GM21390 (cell line): ENCODE measurements at regions not wholly inside any gene's neighbourhood (a gene's known extent, or its start where the extent isn't known, plus 50 kb on each side); places are given as distances from the start of the nearest gene placed in this dataset.

Experiments used
- ATAC-seq: cut with Tn5 transposase; IDR thresholded peaks from one replicate; pipeline ENCODE4 v1.9.1; 2021; ENCODE audit not compliant: unreplicated experiment

DNA sequence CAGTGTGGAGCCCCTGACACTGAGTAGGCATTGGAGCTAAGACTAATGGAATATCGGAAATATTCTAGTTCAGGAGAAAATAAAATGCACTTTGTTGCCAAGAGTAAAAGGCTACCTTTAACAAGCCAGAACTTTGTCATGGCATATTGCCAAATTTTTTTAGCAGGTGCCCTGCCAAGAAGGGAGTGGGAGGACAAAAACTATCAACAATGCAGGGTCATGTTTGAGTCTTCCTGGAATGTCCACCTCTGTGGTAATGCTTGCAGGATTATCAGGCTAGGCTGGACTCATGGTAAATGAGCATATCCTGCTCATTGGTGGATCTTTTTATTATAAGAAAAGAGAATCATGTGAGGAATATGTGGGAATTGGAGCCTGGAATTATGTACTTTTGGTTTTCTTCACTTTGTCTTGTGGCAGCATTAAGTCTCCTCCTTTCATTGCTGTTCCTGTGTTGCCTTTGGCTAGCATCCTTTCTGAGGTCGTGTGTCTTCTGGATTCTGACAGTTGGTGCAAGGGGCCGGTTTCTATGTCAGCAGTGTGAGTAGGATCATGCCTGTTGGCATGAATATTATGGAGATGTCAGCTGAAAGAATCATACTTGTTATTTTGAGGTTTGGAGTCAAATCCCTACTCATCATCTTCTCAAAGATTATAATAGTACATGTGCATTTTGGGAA is 122.9 kb upstream of the SPRY2 start:
- ATAC-seq = no peak

- ATAC-seq = no peak
Measured at GRCh38 chr13:80462567-80462966, 121.6 kb upstream of the SPRY2 start.

GRCh38 chr13:80462037-80462436 is 121.1 kb upstream of the SPRY2 start:
- no peak for ATAC-seq

DNA sequence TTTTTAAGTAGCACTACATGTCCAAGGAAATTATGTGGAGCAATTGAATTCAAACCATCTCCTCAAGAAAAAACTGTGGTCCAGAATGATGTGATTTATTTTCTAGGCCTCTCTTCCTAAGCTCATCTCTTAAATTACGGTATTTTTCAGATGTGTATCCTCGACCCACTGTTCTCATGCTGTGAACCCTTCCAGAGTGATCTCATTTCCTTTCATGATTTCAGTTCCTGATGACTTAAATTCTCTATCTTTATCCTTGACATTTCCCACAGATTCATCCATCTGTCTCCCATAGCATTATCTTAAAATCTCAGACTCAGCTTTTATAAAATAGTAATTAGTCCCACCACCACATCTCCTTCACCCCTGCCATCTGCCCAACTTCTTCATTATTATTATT is 117.6 kb upstream of the SPRY2 start:
- ATAC-seq = no peak

GRCh38 chr13:80454245-80454644 is 113.3 kb upstream of the SPRY2 start:
- ATAC-seq = peak; percentile 73

DNA sequence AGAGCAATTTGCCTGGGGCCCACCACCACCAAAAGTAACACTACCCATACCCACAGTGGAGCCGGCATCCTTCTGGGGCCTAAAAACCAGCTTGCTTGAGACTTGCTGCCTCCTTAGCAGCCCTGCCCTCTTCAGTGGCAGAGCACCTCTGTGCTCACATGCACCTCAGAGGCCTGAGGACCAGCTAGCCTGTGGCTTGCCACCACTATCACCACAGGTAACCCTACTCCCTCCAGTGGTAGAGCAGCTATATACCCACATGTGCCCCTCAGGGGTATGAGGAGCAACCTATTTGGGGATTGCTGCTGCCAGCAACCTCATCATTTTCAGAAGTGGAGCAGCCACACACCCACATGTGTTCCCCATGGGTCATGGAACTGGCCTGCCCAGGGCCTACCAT is 111.4 kb upstream of the SPRY2 start:
- ATAC-seq = no peak

GRCh38 chr13:80451641-80452040 is 110.7 kb upstream of the SPRY2 start:
- no peak for ATAC-seq

DNA sequence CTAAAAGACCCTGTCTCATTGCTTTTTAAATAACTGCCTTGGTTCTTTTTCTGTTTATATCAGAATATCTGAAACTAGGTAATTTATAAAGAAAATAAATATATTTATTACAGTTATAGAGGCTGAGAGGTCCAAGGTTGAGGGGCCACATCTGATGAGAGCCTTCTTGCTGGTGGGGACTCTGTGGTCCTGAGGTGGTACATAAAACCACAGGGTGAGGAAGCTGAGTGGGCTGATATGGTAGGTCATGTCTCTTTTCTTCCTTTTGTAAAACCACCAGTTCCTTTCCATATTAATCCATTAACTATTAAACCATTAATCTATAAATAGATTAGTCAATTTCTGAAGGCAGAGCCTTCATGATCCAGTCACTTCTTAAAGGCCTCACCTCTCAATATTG is 109.5 kb upstream of the SPRY2 start:
- ATAC-seq = no peak

DNA sequence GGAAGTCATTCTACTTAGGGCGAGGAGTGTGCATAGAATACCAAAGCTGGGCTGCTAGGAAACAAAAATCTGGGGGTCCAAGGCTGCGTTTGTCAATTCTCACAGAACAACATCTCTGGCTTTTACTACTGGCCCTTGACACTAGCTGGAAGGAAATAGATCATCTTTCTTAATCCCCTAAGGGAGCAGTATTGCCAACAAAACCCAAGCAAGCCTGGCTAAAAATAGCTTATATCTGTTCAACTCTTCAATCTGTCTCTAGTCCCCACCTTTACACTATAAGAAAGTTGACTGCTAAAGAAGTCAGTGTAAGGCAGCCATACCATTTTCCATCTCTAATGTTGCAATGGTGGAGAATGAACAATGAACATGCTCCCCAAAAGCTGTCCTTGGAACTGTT is 107.8 kb upstream of the SPRY2 start:
- ATAC-seq = no peak

GRCh38 chr13:80447747-80448146 is 106.8 kb upstream of the SPRY2 start:
- no peak for ATAC-seq

DNA sequence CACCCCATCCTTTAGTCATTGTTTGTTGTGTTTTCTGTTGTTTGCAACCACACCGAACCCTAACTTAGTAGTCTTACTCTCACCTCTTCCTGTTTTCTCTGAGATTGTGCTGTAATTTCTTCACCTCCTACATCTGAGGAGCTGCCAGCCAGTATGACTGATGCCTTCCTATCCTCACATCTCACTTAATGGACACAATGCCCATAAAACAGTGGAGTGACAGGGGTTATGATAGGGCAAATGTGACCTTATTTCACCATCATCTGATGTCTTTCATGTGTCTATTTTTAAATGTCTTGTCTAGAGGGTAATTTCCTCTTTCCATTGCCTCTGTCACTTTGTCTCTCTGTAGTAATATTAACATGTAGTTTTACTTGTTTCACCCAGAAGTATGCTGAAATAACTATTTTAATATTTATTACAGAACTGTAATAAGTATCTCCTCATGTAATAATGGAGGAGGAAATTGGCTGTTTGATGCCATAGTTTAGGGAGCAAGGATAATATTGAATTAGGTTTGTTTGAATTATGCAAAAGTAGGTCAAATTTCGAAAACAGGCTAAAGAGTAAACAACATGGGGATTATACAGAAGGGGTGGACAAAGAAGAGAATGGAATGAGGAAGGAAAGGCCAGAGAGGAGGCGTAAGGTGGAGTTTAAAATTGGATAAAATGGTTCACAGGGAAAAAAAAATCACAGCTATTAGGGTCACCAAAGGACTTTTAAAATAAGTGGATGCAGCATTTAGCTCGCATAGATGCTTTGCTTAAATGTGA is 103.5 kb upstream of the SPRY2 start:
- ATAC-seq = no peak

DNA sequence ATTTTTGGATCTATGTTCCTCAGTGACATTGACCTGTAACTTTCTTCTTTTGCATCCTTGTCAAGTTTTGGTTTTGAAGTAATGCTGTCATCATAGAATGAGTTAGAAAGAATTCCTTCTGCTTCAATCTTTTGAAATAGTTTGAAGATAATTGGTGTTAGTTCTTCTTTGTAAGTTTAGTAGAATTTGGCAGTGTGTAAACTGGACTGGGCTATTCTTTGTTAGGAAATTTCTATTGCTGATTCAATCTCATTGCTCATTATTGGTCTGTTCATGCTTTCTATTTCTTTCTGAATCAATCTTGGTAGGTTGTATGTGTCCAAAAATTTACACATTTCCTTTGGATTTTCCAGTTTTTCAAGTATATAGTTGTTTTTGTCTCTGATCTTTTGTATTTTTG is 101.7 kb upstream of the SPRY2 start:
- no peak for ATAC-seq

- ATAC-seq = no peak
Measured at GRCh38 chr13:80441968-80442367, 101.0 kb upstream of the SPRY2 start.

DNA sequence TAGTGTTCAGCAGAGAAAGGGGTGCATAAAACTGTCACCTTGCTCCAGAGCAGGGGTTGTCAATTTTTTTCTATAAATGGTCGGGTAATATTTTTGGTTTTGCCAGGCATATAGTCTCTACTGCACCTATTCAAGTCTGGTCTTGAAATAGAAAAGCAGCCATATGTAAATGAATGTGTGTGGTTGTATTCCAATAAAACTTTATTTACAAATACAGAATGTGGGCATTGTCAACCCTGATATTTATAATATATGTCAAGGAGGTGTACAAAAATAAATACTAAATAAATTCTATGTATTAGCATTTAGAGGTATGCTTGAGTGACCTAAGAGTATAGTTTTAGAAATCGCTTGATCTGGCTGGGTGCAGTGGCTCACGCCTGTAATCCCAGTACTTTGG is 97.6 kb upstream of the SPRY2 start:
- no peak for ATAC-seq

DNA sequence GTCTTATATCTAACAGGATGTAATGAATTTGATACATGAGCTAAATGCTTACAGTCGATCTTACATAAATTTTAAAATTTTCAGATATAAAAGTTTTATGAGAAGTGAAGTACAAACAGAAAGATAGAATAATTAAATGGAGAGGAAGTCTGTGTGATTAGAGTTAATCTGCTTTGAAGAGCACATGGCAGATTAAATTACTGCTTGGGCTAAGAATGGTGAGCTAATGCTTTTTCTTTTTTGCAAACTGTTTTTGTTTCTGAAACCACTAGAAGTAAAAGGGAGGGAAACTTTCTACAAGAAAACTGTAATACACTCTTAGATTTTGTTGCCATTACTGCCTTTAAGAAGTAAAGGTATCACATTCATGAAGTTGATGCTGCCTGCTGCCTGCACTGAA is 96.3 kb upstream of the SPRY2 start:
- no peak for ATAC-seq

DNA sequence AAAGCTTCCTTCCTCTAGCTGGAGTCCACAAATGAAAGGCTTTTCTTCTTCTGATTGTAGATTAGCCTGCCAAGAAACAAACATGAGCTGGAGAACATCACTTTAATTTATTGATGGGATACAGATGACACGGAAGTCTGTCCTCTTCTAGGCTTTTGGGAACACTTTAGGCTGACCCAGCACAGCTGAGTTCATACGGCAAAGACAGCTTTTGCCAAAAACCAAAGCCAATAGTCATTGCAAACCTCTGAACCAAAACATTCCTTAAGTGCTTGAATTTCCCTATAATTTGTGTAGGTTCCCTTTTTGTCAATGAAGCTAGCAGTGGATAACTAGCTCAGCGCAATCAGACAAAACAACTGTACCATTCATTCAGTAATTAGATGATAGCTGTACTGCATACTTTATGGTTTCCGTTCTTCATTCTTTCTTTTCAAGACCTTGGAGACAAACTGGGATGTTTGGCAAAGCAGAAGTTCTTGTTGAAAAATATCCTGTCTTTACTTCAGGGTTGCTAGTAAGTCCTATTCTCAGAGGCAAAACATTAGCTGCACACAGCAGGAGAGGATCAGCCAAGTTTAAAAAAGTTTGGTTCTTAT is 95.7 kb upstream of the SPRY2 start:
- ATAC-seq = no peak

- ATAC-seq = no peak
Measured at GRCh38 chr13:80430561-80430960, 89.6 kb upstream of the SPRY2 start.

DNA sequence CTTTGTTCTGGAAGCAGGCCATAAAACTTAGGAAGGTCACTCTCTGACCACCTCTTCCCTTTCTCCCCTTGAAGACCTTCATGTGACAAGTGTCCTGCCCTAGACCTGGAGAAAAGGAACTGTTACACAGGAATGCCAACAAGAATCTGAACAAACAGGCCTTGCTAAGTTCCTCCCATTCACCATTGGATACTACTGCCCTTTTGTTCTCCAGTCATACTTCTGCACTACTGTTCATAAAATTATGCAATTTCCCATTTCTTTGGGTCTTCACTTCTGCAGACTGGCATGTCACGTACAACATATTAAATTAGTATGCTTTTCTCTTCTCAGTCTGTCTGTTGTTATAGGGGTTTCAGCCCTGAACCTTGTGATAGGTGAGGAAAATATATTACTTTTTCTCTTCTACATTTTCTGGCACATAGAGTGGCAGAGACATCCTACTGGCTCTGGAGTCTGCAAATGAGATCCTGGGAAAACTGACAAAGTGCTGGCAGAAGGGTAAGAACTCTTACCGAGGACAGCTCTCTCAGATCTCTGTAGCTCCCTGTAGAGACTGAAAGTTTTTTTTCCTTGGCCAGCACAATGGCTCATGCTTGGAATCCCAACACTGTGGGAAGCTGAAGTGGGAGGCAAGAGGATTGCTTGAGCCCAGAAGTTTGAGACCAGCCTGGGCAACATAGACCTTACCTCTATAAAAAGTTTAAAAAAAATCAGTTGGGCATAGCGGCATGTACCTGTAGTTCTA is 87.6 kb upstream of the SPRY2 start:
- ATAC-seq = no peak

GRCh38 chr13:80419416-80419815 is 78.5 kb upstream of the SPRY2 start:
- no peak for ATAC-seq

DNA sequence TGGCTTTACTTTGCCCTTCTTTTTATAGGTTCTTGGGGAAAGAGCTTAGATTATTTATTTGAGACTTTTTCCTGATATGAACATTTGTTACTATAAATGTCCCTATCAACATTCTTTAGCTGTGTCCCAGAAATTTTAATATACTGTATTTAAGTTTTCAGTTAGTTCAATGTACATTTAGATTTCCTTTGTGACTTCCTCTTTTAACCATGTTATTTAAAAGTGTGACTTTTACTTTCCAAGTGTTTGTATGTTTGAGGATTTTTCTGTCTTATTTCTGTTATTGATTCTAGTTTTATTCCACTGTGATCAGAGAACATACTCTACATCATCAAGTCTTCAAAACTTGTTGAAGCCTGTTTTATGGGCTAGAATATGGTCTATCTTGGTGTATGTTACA is 72.7 kb upstream of the SPRY2 start:
- ATAC-seq = no peak

- ATAC-seq = no peak
Measured at GRCh38 chr13:80408270-80408669, 67.3 kb upstream of the SPRY2 start.
